Coronary artery (tissue), 2 donors: ENCODE measurements at regions not wholly inside any gene's neighbourhood (a gene's known extent, or its start where the extent isn't known, plus 50 kb on each side); places are given as distances from the start of the nearest gene placed in this dataset.
"Not testable (repeated sequence)": the region's sequence is repeated elsewhere in the genome, so short reads cannot be mapped to it uniquely, and the experiment has no call there.

Experiments used
- DNase-seq: peaks from one replicate; pipeline ENCODE4 v3.0.0-alpha.2; 2017; ENCODE audit warnings: low spot score
- H3K27ac ChIP-seq, 2 donors: fragments of 200-600 bp; sonication (generic); one replicate each; pipeline ENCODE4 v1.5.1; 2016 to 2019
- H3K4me3 ChIP-seq: fragments of 200-600 bp; sonication (generic); 2 replicates; pipeline ENCODE4 v1.5.1; 2016; ENCODE audit warnings: mild to moderate bottlenecking, moderate library complexity
- TF ChIP-seq, protein P1 (sequence below): fragments of 200-600 bp; sonication (generic); IDR thresholded peaks from one replicate; pipeline ENCODE4 v1.5.1; 2019; ENCODE audit warnings: antibody characterized with exemption

DNA sequence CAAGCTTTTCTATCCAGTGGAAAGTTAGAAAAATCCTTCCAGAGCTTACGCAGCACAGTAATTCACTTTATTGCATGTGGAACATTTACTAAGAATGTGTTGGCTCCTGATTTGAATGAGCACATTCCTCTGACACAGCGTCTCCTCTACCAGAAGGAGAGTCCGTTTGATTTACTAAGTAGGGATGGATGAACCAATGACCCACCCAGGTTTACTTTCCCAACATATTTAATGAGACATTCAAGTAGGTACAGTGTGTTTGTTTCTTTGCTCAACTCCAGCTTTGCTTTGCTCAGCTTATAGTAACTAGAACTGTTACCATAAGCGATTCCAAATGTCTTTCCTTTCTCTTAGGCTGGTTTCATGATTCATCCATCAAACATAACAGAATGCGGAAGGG is 161.7 kb downstream of the SMARCA1 start:
- no peak for DNase-seq
- TF ChIP-seq, protein P1, sequence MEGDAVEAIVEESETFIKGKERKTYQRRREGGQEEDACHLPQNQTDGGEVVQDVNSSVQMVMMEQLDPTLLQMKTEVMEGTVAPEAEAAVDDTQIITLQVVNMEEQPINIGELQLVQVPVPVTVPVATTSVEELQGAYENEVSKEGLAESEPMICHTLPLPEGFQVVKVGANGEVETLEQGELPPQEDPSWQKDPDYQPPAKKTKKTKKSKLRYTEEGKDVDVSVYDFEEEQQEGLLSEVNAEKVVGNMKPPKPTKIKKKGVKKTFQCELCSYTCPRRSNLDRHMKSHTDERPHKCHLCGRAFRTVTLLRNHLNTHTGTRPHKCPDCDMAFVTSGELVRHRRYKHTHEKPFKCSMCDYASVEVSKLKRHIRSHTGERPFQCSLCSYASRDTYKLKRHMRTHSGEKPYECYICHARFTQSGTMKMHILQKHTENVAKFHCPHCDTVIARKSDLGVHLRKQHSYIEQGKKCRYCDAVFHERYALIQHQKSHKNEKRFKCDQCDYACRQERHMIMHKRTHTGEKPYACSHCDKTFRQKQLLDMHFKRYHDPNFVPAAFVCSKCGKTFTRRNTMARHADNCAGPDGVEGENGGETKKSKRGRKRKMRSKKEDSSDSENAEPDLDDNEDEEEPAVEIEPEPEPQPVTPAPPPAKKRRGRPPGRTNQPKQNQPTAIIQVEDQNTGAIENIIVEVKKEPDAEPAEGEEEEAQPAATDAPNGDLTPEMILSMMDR: no peak
- H3K4me3 ChIP-seq: no peak overlapping the region
- no peak overlapping the region for H3K27ac ChIP-seq

DNA sequence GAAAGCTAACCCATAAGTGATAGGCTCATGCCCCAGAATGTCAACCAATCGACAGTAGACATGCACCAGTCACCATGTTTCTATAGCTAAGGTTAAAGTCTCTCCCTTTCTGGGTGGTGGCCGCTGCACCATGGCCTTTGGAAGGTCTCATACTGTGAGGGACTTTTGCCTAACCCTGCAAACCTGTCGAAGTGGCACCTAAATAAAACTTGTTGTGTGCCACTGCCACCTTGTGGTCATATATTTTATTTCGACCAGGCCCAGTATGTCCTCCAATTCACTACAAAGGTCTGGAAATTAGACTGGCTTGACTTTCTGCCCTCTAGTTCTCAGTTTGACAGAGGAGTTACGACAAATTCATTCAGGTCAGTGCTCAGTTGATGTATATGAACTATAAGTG is 163.1 kb downstream of the SMARCA1 start:
- TF ChIP-seq, protein P1: peak; percentile 21
- Histone ChIP-seq H3K4me3 (no peak overlapping the region), H3K27ac (no peak overlapping the region)
- DNase-seq: no peak

DNA sequence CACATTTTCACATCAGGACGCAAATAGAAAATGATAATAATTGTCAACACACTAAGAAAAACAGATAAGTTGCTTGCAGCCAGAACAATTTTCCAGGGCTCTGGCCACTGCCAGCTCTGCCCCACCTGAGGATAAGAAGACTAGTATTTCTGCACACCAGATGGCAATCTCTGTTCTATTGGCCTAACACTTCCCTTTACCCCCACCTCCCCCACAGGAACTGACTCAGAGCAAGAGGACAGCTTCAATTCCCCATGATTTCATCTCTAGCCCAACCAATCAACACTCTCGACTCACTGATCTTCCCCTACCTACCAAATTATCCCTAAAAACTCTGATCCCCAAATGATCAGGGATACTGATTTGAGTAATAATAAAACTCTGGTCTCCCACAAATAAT is 164.0 kb downstream of the SMARCA1 start:
- no peak overlapping the region for H3K27ac ChIP-seq
- TF ChIP-seq, protein P1: no peak
- DNase-seq: no peak
- H3K4me3 ChIP-seq: no peak overlapping the region

DNA sequence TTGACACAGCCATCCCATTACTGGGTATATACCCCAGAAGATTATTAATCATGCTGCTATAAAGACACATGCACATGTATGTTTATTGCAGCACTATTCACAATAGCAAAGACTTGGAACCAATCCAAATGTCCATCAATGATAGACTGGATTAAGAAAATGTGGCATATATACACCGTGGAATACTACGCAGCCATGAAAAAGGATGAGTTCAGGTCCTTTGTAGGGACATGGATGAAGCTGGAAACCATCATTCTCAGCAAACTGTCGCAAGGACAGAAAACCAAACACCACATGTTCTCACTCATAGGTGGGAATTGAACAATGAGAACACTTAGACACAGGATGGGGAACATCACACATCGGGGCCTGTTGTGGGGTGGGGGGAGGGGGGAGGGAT is 165.9 kb downstream of the SMARCA1 start:
- not testable (repeated sequence) for H3K4me3 ChIP-seq, H3K27ac ChIP-seq, DNase-seq

DNA sequence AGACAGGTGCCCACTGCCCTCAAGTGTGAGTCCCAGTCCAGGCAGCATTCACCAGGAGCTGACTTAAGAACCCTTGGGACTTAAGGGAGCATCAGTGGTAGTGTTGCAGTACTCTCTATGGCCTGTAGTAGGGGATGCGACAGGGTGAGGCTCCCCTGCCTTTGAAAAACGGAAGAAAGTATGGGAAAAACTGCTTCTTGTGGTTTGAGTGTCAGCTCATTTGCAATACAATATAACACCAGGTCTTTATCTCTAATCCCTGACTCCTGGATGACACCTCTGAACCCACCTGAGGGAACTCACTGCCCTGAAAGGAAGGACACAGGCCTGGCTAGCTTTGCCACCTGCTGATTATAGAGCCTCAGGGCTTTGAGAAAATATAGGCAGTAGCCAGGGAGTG is 176.0 kb downstream of the SMARCA1 start:
- no peak overlapping the region for H3K4me3 ChIP-seq
- TF ChIP-seq, protein P1: no peak

DNA sequence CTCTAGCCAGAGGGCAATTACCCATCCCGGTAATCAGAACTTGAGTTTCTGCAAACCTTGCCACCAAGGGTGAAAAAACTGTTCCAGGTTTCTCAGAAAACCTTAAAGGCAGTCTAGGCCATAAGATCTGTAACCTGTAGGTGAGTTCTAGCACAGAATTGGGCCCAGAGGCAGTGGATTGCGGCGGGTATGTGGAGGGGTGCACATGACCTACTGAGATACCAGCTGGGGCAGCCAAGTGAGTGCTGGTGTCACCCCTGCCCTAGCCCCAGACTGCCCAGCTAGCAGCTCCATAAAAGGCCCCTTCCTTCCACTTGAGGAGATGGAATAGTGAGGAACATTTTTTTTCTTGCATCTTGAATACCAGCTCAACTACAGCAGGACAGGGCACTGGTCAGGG is 176.7 kb downstream of the SMARCA1 start:
- TF ChIP-seq, protein P1: no peak
- Histone ChIP-seq H3K4me3 (no peak overlapping the region), H3K27ac (no peak overlapping the region)
- DNase-seq: no peak

More for the DNA sequence above, 176.0 kb downstream of the SMARCA1 start:
- DNase-seq: no peak
- H3K27ac ChIP-seq: no peak overlapping the region

DNA sequence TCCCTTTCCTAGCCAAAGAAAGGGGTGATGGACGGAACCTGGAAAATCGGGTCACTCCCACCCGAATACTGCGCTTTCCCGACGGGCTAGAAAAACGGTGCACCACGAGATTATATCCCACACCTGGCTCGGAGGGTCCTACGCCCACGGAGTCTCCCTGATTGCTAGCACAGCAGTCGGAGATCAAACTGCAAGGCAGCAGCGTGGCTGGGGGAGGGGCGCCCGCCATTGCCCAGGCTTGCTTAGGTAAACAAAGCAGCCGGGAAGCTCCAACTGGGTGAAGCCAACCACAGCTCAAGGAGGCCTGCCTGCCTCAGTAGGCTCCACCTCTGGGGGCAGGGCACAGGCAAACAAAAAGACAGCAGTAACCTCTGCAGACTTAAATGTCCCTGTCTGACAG is 186.0 kb downstream of the SMARCA1 start:
- H3K27ac ChIP-seq, DNase-seq, H3K4me3 ChIP-seq: not testable (repeated sequence)

DNA sequence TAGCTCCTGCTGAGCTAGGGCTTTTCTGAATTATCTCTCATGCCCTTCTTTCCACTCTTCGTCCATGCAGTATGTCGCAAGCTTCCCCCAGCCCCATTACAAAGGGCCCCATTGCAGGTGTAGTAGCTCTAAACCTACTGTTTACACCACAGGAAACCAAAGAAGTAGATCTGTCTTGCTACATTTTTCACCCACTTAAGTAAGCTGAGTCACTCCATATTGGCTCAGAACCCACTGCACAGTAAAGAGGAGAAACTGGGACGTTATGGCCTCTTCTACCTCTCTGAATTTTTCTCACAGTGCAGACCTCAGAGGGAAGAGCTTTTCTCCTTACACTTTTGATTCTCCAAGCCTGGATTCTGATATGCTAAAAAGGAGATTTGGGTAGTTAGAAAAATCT is 200.2 kb downstream of the SMARCA1 start:
- Histone ChIP-seq H3K27ac (no peak overlapping the region), H3K4me3 (no peak overlapping the region)
- no peak for DNase-seq
- TF ChIP-seq, protein P1: no peak
